ENCODE measurements at regions not wholly inside any gene's neighbourhood (a gene's known extent, or its start where the extent isn't known, plus 50 kb on each side); places are given as distances from the start of the nearest gene placed in this dataset.

- TF ChIP-seq CTCF (conservative IDR thresholded peaks at IDR 0.05; ENCODE audit: low read depth, low read length), result no peak
- no peak for TF ChIP-seq EZH2phosphoT487 (IDR thresholded peaks at IDR 0.05; ENCODE audit: borderline replicate concordance, low read length)
- no peak for TF ChIP-seq EZH2 (IDR thresholded peaks at IDR 0.05; ENCODE audit: low read length, unreplicated experiment)
These were observed 520.0 kb upstream of the CLINT1 start for GRCh38 chr5:158378931-158379330.

Data from PC-3 (cell line).